ENCODE measurements at regions not wholly inside any gene's neighbourhood (a gene's known extent, or its start where the extent isn't known, plus 50 kb on each side); places are given as distances from the start of the nearest gene placed in this dataset.

- Mint-ChIP-seq H3K36me3 (ENCODE audit: insufficient read depth) (no peaks in the 10 kb centered on the region), H3K27me3 (peaks cover 74% of the 10 kb centered on the region), H3K4me3 (ENCODE audit: low read depth) (no peak overlapping the region), H3K27ac (no peak overlapping the region), H3K9me3 (ENCODE audit: low read depth) (peaks cover 3% of the 10 kb centered on the region), H3K4me1 (ENCODE audit: low read depth) (peaks cover 9% of the 10 kb centered on the region)
- no peak for DNase-seq (ENCODE audit: low spot score, unreplicated experiment)
- no peak for TF ChIP-seq CTCF (IDR thresholded peaks at IDR 0.05; ENCODE audit: unreplicated experiment)
These were observed 94.5 kb upstream of the CELF2 start for GRCh38 chr10:10923029-10923651.

- no peak for DNase-seq (ENCODE audit: low spot score, unreplicated experiment)
- peaks cover 3% of the 10 kb centered on the region for H3K9me3 Mint-ChIP-seq (ENCODE audit: low read depth)
- no peak for TF ChIP-seq CTCF (IDR thresholded peaks at IDR 0.05; ENCODE audit: unreplicated experiment)
- peaks cover 3% of the 10 kb centered on the region for H3K4me1 Mint-ChIP-seq (ENCODE audit: low read depth)
- no peak overlapping the region for H3K4me3 Mint-ChIP-seq (ENCODE audit: low read depth)
- H3K27ac Mint-ChIP-seq, result no peak overlapping the region
- H3K36me3 Mint-ChIP-seq (ENCODE audit: insufficient read depth), result no peaks in the 10 kb centered on the region
- peaks cover 57% of the 10 kb centered on the region for H3K27me3 Mint-ChIP-seq
These were observed 92.0 kb upstream of the CELF2 start for GRCh38 chr10:10925667-10926066.

GRCh38 chr10:10927608-10928007 is 90.1 kb upstream of the CELF2 start:
- Mint-ChIP-seq H3K36me3 (ENCODE audit: insufficient read depth) (no peaks in the 10 kb centered on the region), H3K9me3 (ENCODE audit: low read depth) (peaks cover 3% of the 10 kb centered on the region), H3K27ac (no peak overlapping the region), H3K4me3 (ENCODE audit: low read depth) (no peak overlapping the region), H3K4me1 (ENCODE audit: low read depth) (peaks cover 3% of the 10 kb centered on the region), H3K27me3 (peaks cover 48% of the 10 kb centered on the region)
- TF ChIP-seq CTCF (IDR thresholded peaks at IDR 0.05; ENCODE audit: unreplicated experiment), result no peak
- DNase-seq (ENCODE audit: low spot score, unreplicated experiment), result no peak

GRCh38 chr10:10930979-10931743 is 86.5 kb upstream of the CELF2 start:
- Mint-ChIP-seq H3K27me3 (peaks cover 46% of the 10 kb centered on the region), H3K4me1 (ENCODE audit: low read depth) (no peaks in the 10 kb centered on the region), H3K27ac (no peak overlapping the region), H3K4me3 (ENCODE audit: low read depth) (no peak overlapping the region), H3K36me3 (ENCODE audit: insufficient read depth) (no peaks in the 10 kb centered on the region), H3K9me3 (ENCODE audit: low read depth) (no peaks in the 10 kb centered on the region)
- no peak for DNase-seq (ENCODE audit: low spot score, unreplicated experiment)
- no peak for TF ChIP-seq CTCF (IDR thresholded peaks at IDR 0.05; ENCODE audit: unreplicated experiment)

- no peaks in the 10 kb centered on the region for H3K9me3 Mint-ChIP-seq (ENCODE audit: low read depth)
- DNase-seq (ENCODE audit: low spot score, unreplicated experiment), result no peak
- peaks cover 38% of the 10 kb centered on the region for H3K27me3 Mint-ChIP-seq
- H3K36me3 Mint-ChIP-seq (ENCODE audit: insufficient read depth), result no peaks in the 10 kb centered on the region
- no peak for TF ChIP-seq CTCF (IDR thresholded peaks at IDR 0.05; ENCODE audit: unreplicated experiment)
- no peaks in the 10 kb centered on the region for H3K4me1 Mint-ChIP-seq (ENCODE audit: low read depth)
- no peak overlapping the region for H3K27ac Mint-ChIP-seq
- no peak overlapping the region for H3K4me3 Mint-ChIP-seq (ENCODE audit: low read depth)
These were observed 82.6 kb upstream of the CELF2 start for GRCh38 chr10:10935032-10935431.

Data from progenitor cell of endocrine pancreas (in vitro differentiated cells).